ENCODE measurements at regions not wholly inside any gene's neighbourhood (a gene's known extent, or its start where the extent isn't known, plus 50 kb on each side); places are given as distances from the start of the nearest gene placed in this dataset.

- H3K27me3 ChIP-seq = no peaks in the 10 kb centered on the region
- intact Hi-C loops (cut with DNase I) = no loop called here
- H3K4me3 ChIP-seq = no peak overlapping the region
- DNase-seq = no peak
- H3K9me3 ChIP-seq = no peaks in the 10 kb centered on the region
- no peaks in the 10 kb centered on the region for H3K36me3 ChIP-seq
- no peak overlapping the region for H3K27ac ChIP-seq
- peaks cover 0 to 15% (median 9%) of the 10 kb centered on the region in 9 donors for H3K4me1 ChIP-seq
- no peak for ATAC-seq
- no peak for TF ChIP-seq CTCF (IDR thresholded peaks at IDR 0.05)
Measured at GRCh38 chr1:168911370-168911769, 182.4 kb upstream of the DPT start.

- intact Hi-C loops (cut with DNase I) = no loop called here
- no peak for DNase-seq
- Histone ChIP-seq H3K27ac (no peak overlapping the region), H3K27me3 (no peaks in the 10 kb centered on the region), H3K9me3 (no peaks in the 10 kb centered on the region), H3K4me1 (peaks cover 0 to 12% (median 0%) of the 10 kb centered on the region in 9 donors), H3K4me3 (no peak overlapping the region), H3K36me3 (no peaks in the 10 kb centered on the region)
- ATAC-seq = no peak
- 93 to 94% methylated on average over 4 of the region's 4 CpGs for WGBS, 2 donors
- no peak for TF ChIP-seq CTCF (IDR thresholded peaks at IDR 0.05)
Measured at GRCh38 chr1:168913711-168914463, 184.9 kb upstream of the DPT start.

GRCh38 chr1:168917309-168917708 lies 188.3 kb upstream of the DPT start:
- intact Hi-C loops (cut with DNase I) = no loop called here
- H3K27ac ChIP-seq = no peak overlapping the region
- no peaks in the 10 kb centered on the region for H3K27me3 ChIP-seq
- DNase-seq (no peak), ATAC-seq (no peak)
- TF ChIP-seq CTCF (IDR thresholded peaks at IDR 0.05) = no peak
- WGBS, 2 donors = 78 to 83% methylated on average over 2 of the region's 2 CpGs
- H3K36me3 ChIP-seq = no peaks in the 10 kb centered on the region
- no peak overlapping the region for H3K4me3 ChIP-seq
- no peaks in the 10 kb centered on the region for H3K9me3 ChIP-seq
- H3K4me1 ChIP-seq = peaks cover 0 to 45% (median 17%) of the 10 kb centered on the region in 9 donors

GRCh38 chr1:168917796-168918195 lies 188.7 kb upstream of the ATP1B1 start:
- no peak for TF ChIP-seq CTCF (IDR thresholded peaks at IDR 0.05)
- WGBS, 2 donors = 83 to 88% methylated on average over 2 of the region's 2 CpGs

More at GRCh38 chr1:168917796-168918195, 188.7 kb upstream of the ATP1B1 start:
- ATAC-seq (no peak), DNase-seq (no peak)
- Histone ChIP-seq H3K36me3 (no peaks in the 10 kb centered on the region), H3K9me3 (no peaks in the 10 kb centered on the region), H3K4me3 (no peak overlapping the region), H3K27me3 (no peaks in the 10 kb centered on the region), H3K4me1 (peaks cover 0 to 46% (median 17%) of the 10 kb centered on the region in 9 donors), H3K27ac (no peak overlapping the region)
- intact Hi-C loops (cut with DNase I) = no loop called here

All from heart right ventricle (tissue), 16 donors.